ENCODE measurements at regions not wholly inside any gene's neighbourhood (a gene's known extent, or its start where the extent isn't known, plus 50 kb on each side); places are given as distances from the start of the nearest gene placed in this dataset.

GRCh38 chr3:160099834-160100233 is 111.2 kb downstream of the IL12A start:
- no peak overlapping the region for H3K4me3 ChIP-seq (ENCODE audit: extremely low read depth in 1 of 4, insufficient read depth in 2 of 4, low read depth in 3 of 4, low read length in 4 of 4)
- no peaks in the 10 kb centered on the region for H3K79me1 ChIP-seq (ENCODE audit: low read depth, low read length)
- no peak for FAIRE-seq
- H4K5ac ChIP-seq (ENCODE audit: insufficient read length, low read depth, low read length), result no peak overlapping the region
- 91% methylated on average over 5 of the region's 5 CpGs; no CpG with 5 or more reads in 1 of the 2 experiments for WGBS, 2 experiments (ENCODE audit: extremely low coverage in 1 of 2, insufficient coverage in 1 of 2, insufficient read length in 1 of 2, insufficient replicate concordance in 2 of 2, low coverage in 1 of 2, low lambda C conversion rate in 2 of 2, missing lambda C conversion rate in 1 of 2)
- ChIA-PET POLR2A (ENCODE audit: partially characterized antibody) (no interaction called here), CTCF (ENCODE audit: partially characterized antibody) (interaction anchor here (1.3 kb wide), 1 partner anchor 55 kb away, joined by 3 read pairs; no protein-coding TSS in a partner anchor)
- no peaks in the 10 kb centered on the region for H4K20me1 ChIP-seq (replicated peaks in 1 of 2; ENCODE audit: control insufficient read depth in 1 of 2, insufficient read depth in 2 of 2, low read length in 2 of 2)
- no peaks in the 10 kb centered on the region for H3K27me3 ChIP-seq (replicated peaks in 1 of 4; ENCODE audit: control insufficient read depth in 3 of 4, extremely low read depth in 1 of 4, insufficient read depth in 3 of 4, low read length in 3 of 4)
- no peak overlapping the region for H2BK12ac ChIP-seq (ENCODE audit: low read depth, low read length)
- no peaks in the 10 kb centered on the region for H3K23me2 ChIP-seq (ENCODE audit: low read depth, low read length)
- no peak overlapping the region for H2BK15ac ChIP-seq (ENCODE audit: low read length)
- H2BK120ac ChIP-seq (replicated peaks; ENCODE audit: low read depth, low read length), result no peak overlapping the region
- H3K4ac ChIP-seq (replicated peaks; ENCODE audit: insufficient read length, low read depth, low read length), result no peak overlapping the region
- no peak overlapping the region for H2BK5ac ChIP-seq (ENCODE audit: low read depth, low read length)
- no peak for TF ChIP-seq BACH1 (IDR thresholded peaks at IDR 0.05; ENCODE audit: low read length)
- no peak for TF ChIP-seq CEBPB (IDR thresholded peaks at IDR 0.05; ENCODE audit: low read depth, low read length)
- TF ChIP-seq ASH2L (IDR thresholded peaks at IDR 0.05; ENCODE audit: low read length), result no peak
- no peak for TF ChIP-seq TBP (IDR thresholded peaks at IDR 0.05; ENCODE audit: low read depth, low read length)
- TF ChIP-seq JUND (IDR thresholded peaks at IDR 0.05; ENCODE audit: low read length), result no peak
- TF ChIP-seq EP300 (IDR thresholded peaks at IDR 0.05; ENCODE audit: borderline replicate concordance in 1 of 2, low read depth in 2 of 2, low read length in 2 of 2), result no peak
- TF ChIP-seq GABPA (IDR thresholded peaks at IDR 0.05; ENCODE audit: borderline replicate concordance, insufficient read depth, low read length), result no peak
- no peak for TF ChIP-seq PHF8 (conservative IDR thresholded peaks at IDR 0.05; ENCODE audit: low read depth, low read length)
- H3K56ac ChIP-seq (replicated peaks; ENCODE audit: insufficient read length, low read depth, low read length), result no peak overlapping the region
- H4K8ac ChIP-seq (ENCODE audit: extremely low read depth, insufficient read depth, low read length), result no peak overlapping the region
- no peak overlapping the region for H2AK5ac ChIP-seq (ENCODE audit: low read depth, low read length)
- no peaks in the 10 kb centered on the region for H3K4me1 ChIP-seq (replicated peaks in 1 of 4; ENCODE audit: control insufficient read depth in 3 of 4, insufficient read depth in 4 of 4, low read length in 3 of 4)
- no peak overlapping the region for H3K18ac ChIP-seq (ENCODE audit: extremely low read depth, low read length)
- no peak overlapping the region for H2AFZ ChIP-seq (ENCODE audit: low read length)
- no peaks in the 10 kb centered on the region for H3K9me3 ChIP-seq (ENCODE audit: insufficient read depth in 2 of 2, low read depth in 1 of 2, low read length in 1 of 2)
- H3K27ac ChIP-seq (ENCODE audit: low read depth, low read length), result no peak overlapping the region
- no peak overlapping the region for H3K23ac ChIP-seq (ENCODE audit: insufficient read length)
- no peak overlapping the region for H3K4me2 ChIP-seq (ENCODE audit: insufficient read depth in 1 of 2, low read depth in 2 of 2, low read length in 2 of 2)
- no peak overlapping the region for H2BK20ac ChIP-seq (ENCODE audit: low read length)
- no peaks in the 10 kb centered on the region for H3K79me2 ChIP-seq (ENCODE audit: control insufficient read depth in 1 of 2, insufficient read depth in 2 of 2, low read length in 2 of 2)
- H4K91ac ChIP-seq (replicated peaks; ENCODE audit: insufficient read length, low read length), result no peak overlapping the region
- H3K36me3 ChIP-seq (ENCODE audit: control insufficient read depth in 2 of 4, insufficient read depth in 4 of 4, low read length in 3 of 4), result no peaks in the 10 kb centered on the region
- no peak overlapping the region for H3K14ac ChIP-seq (ENCODE audit: insufficient read length)
- H3K9ac ChIP-seq (replicated peaks in 1 of 4; ENCODE audit: extremely low read depth in 1 of 4, low read depth in 3 of 4, low read length in 3 of 4), result no peak overlapping the region
- DNase-seq (ENCODE audit: low read depth in 1 of 2, low spot score in 2 of 2), result no peak

Measured in H1 (cell line).